Endothelial cell of umbilical vein (primary cell): ENCODE measurements at regions not wholly inside any gene's neighbourhood (a gene's known extent, or its start where the extent isn't known, plus 50 kb on each side); places are given as distances from the start of the nearest gene placed in this dataset.

Experiments used
- CTCF ChIP-seq, 2 donors: IDR thresholded peaks; 1 replicate in 1 of 2; 2 replicates in 1 of 2; pipeline ENCODE4 v1.5.1; 2011; ENCODE audit warnings: low read length in 2 of 2, mild to moderate bottlenecking in 2 of 2, moderate library complexity in 2 of 2, control low read depth in 1 of 2, inconsistent platforms in 1 of 2, low read depth in 1 of 2; ENCODE audit not compliant: insufficient read depth in 1 of 2; ENCODE audit errors: extremely low read depth in 1 of 2
- EZH2 ChIP-seq: IDR thresholded peaks from 2 replicates; pipeline ENCODE4 v1.6.1; 2012; ENCODE audit warnings: borderline replicate concordance, low read depth, mild to moderate bottlenecking, moderate library complexity, low read length, inconsistent platforms; ENCODE audit not compliant: severe bottlenecking
- MAX ChIP-seq: IDR thresholded peaks from 2 replicates; pipeline ENCODE4 v1.6.1; 2011; ENCODE audit not compliant: insufficient read depth, insufficient read length
- POLR2A ChIP-seq: IDR thresholded peaks from 2 replicates; pipeline ENCODE4 v1.6.1; 2012; ENCODE audit warnings: low read depth, mild to moderate bottlenecking, control low read depth, low read length

- no peak for TF ChIP-seq CTCF (IDR thresholded peaks at IDR 0.05; ENCODE audit: extremely low read depth in 1 of 2, insufficient read depth in 1 of 2, low read depth in 1 of 2, low read length in 2 of 2)
- TF ChIP-seq EZH2, result no peak
- TF ChIP-seq POLR2A, result no peak
- TF ChIP-seq MAX, result no peak
Observed at GRCh38 chr12:124514996-124515932, 52.1 kb downstream of the NCOR2 start.
